Lower leg skin (tissue), 3 donors: ENCODE measurements at regions not wholly inside any gene's neighbourhood (a gene's known extent, or its start where the extent isn't known, plus 50 kb on each side); places are given as distances from the start of the nearest gene placed in this dataset.

ENCODE experiments used
- POLR2A ChIP-seq, 2 donors: fragments of 450-650 bp; IDR thresholded peaks; one replicate each; pipeline ENCODE4 v1.6.1; 2016 to 2017; ENCODE audit warnings: antibody characterized with exemption in 2 of 2, mild to moderate bottlenecking in 1 of 2, moderate library complexity in 1 of 2
- TF ChIP-seq, protein P1 (sequence below), 3 donors: fragments of 450-650 bp; IDR thresholded peaks; one replicate each; pipeline ENCODE4 v1.5.1; 2016; ENCODE audit warnings: antibody characterized with exemption in 3 of 3, mild to moderate bottlenecking in 3 of 3, moderate library complexity in 2 of 3

DNA sequence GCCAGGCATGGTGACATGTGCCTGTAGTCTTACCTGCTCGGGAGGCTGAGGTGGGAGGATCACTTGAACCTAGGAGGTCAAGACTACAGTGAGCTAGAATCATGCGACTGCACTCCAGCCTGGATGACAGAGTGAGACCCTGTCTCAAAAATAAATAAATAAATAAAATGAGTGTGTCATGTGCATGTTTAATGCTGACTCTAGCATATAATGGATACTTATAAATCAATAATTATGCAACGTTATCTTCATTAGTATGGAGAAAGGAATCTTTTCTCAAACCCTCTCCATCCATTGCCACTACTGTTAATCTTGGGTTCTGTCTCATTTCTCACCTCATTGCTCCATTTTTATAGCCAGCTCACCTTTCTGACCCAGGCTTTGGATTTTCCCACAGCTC, 189.5 kb upstream of the RPL34 start:
- TF ChIP-seq, protein P1, sequence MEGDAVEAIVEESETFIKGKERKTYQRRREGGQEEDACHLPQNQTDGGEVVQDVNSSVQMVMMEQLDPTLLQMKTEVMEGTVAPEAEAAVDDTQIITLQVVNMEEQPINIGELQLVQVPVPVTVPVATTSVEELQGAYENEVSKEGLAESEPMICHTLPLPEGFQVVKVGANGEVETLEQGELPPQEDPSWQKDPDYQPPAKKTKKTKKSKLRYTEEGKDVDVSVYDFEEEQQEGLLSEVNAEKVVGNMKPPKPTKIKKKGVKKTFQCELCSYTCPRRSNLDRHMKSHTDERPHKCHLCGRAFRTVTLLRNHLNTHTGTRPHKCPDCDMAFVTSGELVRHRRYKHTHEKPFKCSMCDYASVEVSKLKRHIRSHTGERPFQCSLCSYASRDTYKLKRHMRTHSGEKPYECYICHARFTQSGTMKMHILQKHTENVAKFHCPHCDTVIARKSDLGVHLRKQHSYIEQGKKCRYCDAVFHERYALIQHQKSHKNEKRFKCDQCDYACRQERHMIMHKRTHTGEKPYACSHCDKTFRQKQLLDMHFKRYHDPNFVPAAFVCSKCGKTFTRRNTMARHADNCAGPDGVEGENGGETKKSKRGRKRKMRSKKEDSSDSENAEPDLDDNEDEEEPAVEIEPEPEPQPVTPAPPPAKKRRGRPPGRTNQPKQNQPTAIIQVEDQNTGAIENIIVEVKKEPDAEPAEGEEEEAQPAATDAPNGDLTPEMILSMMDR (IDR thresholded peaks at IDR 0.05) = no peak
- TF ChIP-seq POLR2A (IDR thresholded peaks at IDR 0.05) = no peak
